Activated effector memory CD4-positive, alpha-beta T cell treated with anti-CD3 and anti-CD28 coated beads, Interleukin-2, amount 50 U/mL, for 16 hours (primary cell): ENCODE measurements at regions not wholly inside any gene's neighbourhood (a gene's known extent, or its start where the extent isn't known, plus 50 kb on each side); places are given as distances from the start of the nearest gene placed in this dataset.

Experiments used
- DNase-seq: peaks from one replicate; pipeline ENCODE4 v3.0.0-alpha.2; 2020

DNA sequence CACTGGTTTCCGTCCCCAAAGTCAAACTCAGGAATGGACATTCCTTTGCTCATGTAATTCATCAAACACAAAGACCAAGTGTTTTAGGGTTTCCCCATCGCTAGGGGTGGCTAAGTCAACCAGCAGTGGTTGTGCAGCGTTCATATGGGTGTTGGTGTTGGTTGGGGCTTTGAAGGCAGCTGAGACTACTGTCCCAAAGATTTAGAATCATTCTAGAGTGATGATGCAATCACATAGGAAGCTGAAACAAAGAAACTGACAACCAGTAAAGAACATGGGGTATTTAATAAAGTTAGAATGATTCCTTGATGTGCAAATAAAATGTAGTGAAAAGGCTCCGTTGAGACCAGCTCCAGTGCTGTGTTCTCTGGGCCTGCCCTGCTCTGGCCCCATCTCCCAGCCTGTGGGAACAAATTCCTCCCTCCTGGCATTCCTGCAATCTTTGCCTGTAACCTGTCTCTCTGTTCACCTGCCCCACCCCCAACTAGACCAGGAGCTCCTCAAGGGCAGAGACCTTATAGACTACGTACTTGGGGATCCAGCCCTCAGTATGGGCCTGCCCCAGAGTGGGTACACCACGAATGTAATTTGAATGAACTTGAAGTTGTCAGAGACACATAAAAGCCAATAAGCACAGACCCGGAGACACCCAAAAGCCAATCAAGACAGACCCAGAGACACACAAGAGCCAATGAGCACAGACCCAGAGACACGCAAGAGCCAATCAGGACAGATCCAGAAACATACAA is 191.7 kb upstream of the TWIST2 start:
- DNase-seq = no peak

- DNase-seq = no peak
Measured at GRCh38 chr2:238657132-238658053, 190.5 kb upstream of the TWIST2 start.

DNA sequence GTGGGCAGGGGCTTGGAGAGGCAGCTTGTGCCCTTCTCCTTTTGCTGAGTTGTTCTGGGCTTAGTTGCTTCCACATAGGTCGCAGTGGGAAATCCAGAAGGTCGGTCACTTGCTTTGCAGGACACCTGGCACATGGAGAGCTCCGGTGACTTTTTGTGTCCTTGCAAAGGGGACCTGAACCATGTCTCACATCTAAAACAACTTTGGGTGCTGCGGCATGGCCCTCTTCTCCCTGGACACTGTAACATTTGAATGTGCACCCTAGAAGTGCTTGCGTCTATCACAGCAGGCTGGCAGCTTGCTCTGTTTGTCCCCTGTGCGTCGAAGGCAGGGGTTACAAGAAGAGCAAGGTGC is 189.9 kb upstream of the TWIST2 start:
- DNase-seq = no peak

GRCh38 chr2:238658820-238659219 is 189.1 kb upstream of the TWIST2 start:
- DNase-seq = no peak

- no peak for DNase-seq
Measured at GRCh38 chr2:238659231-238659630, 188.7 kb upstream of the TWIST2 start.

GRCh38 chr2:238663586-238663985 is 184.3 kb upstream of the TWIST2 start:
- no peak for DNase-seq

- DNase-seq = no peak
Measured at GRCh38 chr2:238665919-238666318, 182.0 kb upstream of the TWIST2 start.

- DNase-seq = no peak
Measured at GRCh38 chr2:238666543-238666942, 181.3 kb upstream of the TWIST2 start.

GRCh38 chr2:238667008-238667407 is 180.9 kb upstream of the TWIST2 start:
- DNase-seq = no peak

DNA sequence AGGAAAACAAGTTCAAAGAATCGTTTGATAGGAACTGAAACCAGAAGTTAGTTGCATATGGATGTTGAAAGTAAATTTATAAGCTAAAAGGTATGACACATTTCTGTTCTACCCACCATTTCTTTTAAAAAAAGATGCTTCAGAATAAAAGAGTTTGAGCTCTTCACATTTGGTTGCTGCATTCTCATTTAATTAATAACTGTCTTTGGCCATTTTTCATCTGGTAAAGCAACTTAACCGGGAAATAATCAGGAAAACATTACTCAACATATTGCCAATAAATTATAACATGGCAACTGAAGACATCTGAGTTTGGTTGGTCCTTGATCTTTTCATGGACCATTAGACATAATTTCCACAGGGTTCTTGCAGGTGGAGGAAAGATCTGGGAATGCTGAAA is 180.2 kb upstream of the TWIST2 start:
- no peak for DNase-seq

- DNase-seq = no peak
Measured at GRCh38 chr2:238668426-238668825, 179.5 kb upstream of the TWIST2 start.

GRCh38 chr2:238669046-238669445 is 178.8 kb upstream of the TWIST2 start:
- DNase-seq = no peak

- DNase-seq = no peak
Measured at GRCh38 chr2:238669581-238670080, 178.3 kb upstream of the TWIST2 start.

DNA sequence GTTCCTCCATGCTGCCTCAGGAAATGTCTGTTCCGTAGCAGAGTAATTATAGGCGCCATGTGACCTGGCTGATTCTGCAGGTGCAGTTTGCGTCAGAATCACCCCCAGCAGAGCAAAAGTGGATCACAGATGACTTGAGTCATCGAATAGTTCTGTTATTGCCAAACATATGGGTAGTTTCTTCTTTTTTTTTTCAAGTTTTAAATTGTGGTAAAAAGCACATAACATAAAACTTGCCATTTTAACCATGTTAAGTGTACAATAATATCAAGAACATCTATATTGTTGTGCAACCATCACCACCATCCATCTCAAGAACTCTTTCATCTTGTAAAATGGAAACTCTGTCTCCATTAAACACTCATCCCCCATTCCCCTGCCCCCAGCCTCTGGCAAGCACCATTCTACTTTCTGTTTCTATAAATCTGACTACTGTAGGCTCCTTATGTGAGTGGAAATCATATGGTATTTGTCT is 177.7 kb upstream of the TWIST2 start:
- DNase-seq = no peak

- no peak for DNase-seq
Measured at GRCh38 chr2:238682536-238682935, 165.3 kb upstream of the TWIST2 start.

DNA sequence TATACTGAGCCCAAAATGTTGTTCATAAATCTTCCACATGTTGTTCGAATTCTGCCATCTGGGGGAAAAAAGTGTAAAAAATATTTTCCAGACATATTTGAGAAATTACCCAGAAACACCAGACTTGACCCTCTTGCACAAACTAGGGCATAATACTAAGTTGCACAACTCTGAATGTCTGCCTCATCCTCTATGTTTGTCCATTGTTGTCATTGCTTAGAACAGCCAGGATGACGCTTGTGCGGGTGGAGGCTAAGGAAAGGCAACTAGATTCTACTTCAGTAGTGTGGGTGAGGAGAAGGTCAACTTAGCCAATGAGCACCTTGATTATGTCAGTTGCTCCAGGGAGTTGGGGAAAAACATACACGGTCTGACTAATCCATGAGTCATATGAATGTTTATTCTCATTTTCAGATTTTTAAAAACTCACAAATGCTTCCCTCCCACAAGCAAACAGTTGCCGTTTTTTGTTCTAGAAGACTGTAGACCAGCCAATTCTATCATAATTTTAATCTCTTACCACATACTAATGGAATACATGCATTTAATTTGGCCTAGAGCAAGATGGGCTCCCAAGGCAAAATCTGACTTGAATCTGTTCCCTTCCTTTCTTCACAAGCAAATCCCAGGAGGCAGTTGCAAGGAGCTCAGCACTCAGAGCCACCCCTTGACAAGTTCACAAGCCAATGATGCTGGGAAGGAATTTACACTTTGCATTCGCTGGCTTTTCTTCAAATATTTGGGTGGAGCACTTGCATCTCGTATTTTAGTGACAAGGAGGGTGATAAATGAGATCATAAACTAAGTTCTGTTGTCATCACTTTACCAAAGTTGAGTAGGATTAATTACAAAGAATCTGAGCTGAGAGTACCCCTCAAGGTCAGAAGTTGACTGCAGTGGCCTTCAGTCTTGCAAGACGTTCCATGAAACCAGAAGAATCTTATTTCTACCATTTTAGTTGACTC is 163.2 kb upstream of the TWIST2 start:
- DNase-seq = no peak

GRCh38 chr2:238685327-238685709 is 162.6 kb upstream of the TWIST2 start:
- no peak for DNase-seq

DNA sequence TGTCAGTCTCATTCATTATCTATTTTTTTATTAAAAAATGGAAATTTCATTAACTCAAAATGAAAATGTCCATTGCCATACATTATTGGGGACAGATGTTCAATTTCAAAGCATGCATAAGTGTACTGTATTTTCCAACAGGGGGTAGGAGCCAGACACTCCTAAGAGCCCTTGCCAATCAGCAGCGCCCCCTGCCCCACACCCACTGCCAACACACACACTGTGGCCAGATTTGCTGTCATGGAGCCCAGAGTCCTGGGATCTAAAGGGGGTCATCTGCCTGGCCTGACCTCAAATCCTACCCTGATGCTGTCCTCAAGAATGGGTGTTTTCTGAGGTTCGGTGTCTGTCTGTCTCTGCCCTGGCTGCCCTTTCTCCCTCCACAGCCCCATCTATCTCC is 162.2 kb upstream of the TWIST2 start:
- DNase-seq = no peak

DNA sequence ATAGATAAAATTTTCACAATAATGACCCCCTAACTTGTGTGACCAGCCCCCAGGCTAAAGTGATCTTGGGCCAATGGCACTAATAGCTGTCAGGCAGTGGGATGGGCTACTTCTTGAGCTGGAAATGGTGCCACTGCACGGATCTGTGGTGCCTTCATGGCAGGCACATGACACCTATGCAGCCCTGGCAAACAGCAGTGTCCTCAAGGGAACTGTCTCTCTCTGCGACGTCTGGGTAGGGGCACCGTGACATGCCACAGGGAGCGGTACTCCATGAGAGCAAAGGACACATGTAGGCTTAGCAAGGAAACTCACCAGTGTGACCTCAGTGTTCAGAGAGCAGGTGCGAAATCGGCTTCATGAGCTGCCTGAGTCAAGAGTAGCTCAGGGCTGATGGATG is 161.7 kb upstream of the TWIST2 start:
- DNase-seq = no peak

DNA sequence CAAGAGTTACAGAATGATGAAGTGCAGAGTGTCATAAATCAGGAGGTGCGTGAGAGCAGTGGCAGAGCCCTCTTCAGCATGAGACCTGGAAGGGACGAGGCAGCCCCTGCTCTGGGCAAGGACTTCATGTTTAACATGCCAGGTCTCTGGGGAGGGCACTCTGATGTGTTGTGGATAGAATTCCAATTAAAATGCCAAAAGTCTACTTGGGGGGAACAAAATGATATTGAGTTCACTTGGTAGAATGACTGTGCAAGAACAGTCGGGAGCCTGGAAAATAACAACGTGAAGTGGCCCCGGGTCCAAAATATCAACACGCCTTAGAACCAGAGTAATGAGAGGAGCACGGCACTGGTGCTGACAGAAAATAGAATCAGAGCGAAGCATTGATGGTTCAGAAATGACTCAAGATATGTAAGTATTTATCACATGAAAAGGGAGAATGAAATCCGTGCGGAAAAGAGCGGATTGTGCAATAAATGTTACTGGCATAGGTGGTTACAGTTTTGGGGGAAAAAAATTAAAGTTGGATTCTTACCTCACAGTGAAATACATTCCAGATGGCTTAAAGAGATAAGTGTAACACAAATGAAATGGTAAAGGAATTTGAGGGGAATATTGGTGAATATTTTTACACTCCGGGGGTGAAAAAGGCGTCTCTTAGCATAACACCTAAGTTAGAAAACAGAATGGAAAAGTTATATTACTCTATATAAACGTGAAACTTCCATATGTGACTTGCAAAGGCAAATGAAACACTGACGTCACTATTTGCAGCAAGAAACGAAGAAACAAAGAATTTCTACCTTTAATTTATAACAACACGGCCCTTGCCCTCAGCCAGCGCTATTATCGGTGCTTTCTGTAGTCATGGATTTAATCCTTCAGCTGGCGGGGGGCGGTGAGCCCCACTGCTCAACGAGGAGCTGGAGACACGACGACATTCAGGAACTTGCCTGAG is 159.4 kb upstream of the TWIST2 start:
- no peak for DNase-seq

GRCh38 chr2:238689331-238689730 is 158.6 kb upstream of the TWIST2 start:
- no peak for DNase-seq
